ENCODE measurements at regions not wholly inside any gene's neighbourhood (a gene's known extent, or its start where the extent isn't known, plus 50 kb on each side); places are given as distances from the start of the nearest gene placed in this dataset.
"Not testable (repeated sequence)": the region's sequence is repeated elsewhere in the genome, so short reads cannot be mapped to it uniquely, and the experiment has no call there.

GRCh38 chr5:90093751-90094485, 315.6 kb downstream of the CETN3 start:
- no peaks in the 10 kb centered on the region for H3K4me1 ChIP-seq (ENCODE audit: control insufficient read depth in 2 of 2, insufficient read depth in 1 of 2, low read depth in 1 of 2, low read length in 2 of 2)
- no peaks in the 10 kb centered on the region for H3K36me3 ChIP-seq (replicated peaks in 1 of 2; ENCODE audit: control insufficient read depth in 2 of 2, insufficient read depth in 2 of 2, low read length in 2 of 2)
- no peak overlapping the region for H2BK5ac ChIP-seq (ENCODE audit: low read length)
- no peak overlapping the region for H4K91ac ChIP-seq (ENCODE audit: low read depth, low read length, poor library complexity)
- no peak overlapping the region for H3K27ac ChIP-seq (replicated peaks; ENCODE audit: low read length)
- no peak overlapping the region for H3K4me2 ChIP-seq (ENCODE audit: insufficient read depth, low read length, poor library complexity, severe bottlenecking)
- no peak overlapping the region for H2AFZ ChIP-seq (ENCODE audit: low read length)
- H3K79me1 ChIP-seq (ENCODE audit: low read depth, low read length): no peaks in the 10 kb centered on the region
- no peak overlapping the region for H2BK120ac ChIP-seq (ENCODE audit: low read depth, low read length)
- H4K8ac ChIP-seq (ENCODE audit: low read depth, low read length): no peak overlapping the region
- no peak overlapping the region for H3K4ac ChIP-seq (ENCODE audit: low read length)
- no peak for DNase-seq (ENCODE audit: low spot score)
- no peak overlapping the region for H3K14ac ChIP-seq (ENCODE audit: low read length)
- no peaks in the 10 kb centered on the region for H3K27me3 ChIP-seq (ENCODE audit: control insufficient read depth in 3 of 3, insufficient read depth in 3 of 3, low read depth in 1 of 3, low read length in 3 of 3)
- H2BK15ac ChIP-seq (ENCODE audit: low read length): no peak overlapping the region
- peaks cover 0 to 1% of the 10 kb centered on the region in 2 donors for H3K9me3 ChIP-seq (replicated peaks in 1 of 2; ENCODE audit: control insufficient read depth in 2 of 2, insufficient read depth in 1 of 2, low read depth in 1 of 2, low read length in 2 of 2)
- H2AK5ac ChIP-seq (ENCODE audit: low read depth, low read length): no peak overlapping the region
- H3K9ac ChIP-seq (ENCODE audit: low read depth, low read length, poor library complexity): no peak overlapping the region
- no peak overlapping the region for H3K18ac ChIP-seq (ENCODE audit: low read length)
- H3K4me3 ChIP-seq (ENCODE audit: low read length in 2 of 2): no peak overlapping the region
- WGBS, 2 donors (ENCODE audit: extremely low coverage in 2 of 2, insufficient read length in 2 of 2, insufficient replicate concordance in 1 of 2): no CpG with 5 or more reads among the region's 3 CpGs
- H2BK12ac ChIP-seq (ENCODE audit: low read length): no peak overlapping the region
- H3K23ac ChIP-seq (ENCODE audit: low read depth, low read length, poor library complexity): no peak overlapping the region

DNA sequence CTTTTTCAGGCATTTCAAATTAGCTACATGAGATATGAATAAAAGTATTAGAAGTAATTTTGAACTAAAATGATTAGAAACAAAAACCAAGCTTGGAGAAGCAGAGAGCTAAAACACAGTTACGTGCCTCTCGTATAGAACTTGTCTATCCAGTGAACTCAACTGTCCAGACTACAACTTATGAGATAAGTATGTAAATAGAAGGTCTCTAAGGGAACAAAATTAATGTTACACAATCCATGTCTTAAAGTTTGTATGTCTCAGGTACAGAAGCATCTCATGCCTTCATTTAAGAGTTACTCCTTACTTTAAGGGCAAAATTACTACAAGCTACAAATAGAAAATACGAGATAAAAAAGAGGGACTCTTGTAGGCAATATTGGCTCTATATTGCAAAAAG, 316.8 kb downstream of the CETN3 start:
- WGBS, 2 donors (ENCODE audit: extremely low coverage in 2 of 2, insufficient read length in 2 of 2, insufficient replicate concordance in 1 of 2): no CpG with 5 or more reads among the region's 3 CpGs
- no peaks in the 10 kb centered on the region for H3K36me3 ChIP-seq (replicated peaks in 1 of 2; ENCODE audit: control insufficient read depth in 2 of 2, insufficient read depth in 2 of 2, low read length in 2 of 2)
- no peak overlapping the region for H3K4me3 ChIP-seq (ENCODE audit: low read length in 2 of 2)
- H3K23ac ChIP-seq (ENCODE audit: low read depth, low read length, poor library complexity): no peak overlapping the region
- no peak overlapping the region for H2BK12ac ChIP-seq (ENCODE audit: low read length)
- H3K14ac ChIP-seq (ENCODE audit: low read length): no peak overlapping the region
- H3K79me1 ChIP-seq (ENCODE audit: low read depth, low read length): no peaks in the 10 kb centered on the region
- no peak overlapping the region for H4K91ac ChIP-seq (ENCODE audit: low read depth, low read length, poor library complexity)
- no peak overlapping the region for H2BK5ac ChIP-seq (ENCODE audit: low read length)
- H2AFZ ChIP-seq (ENCODE audit: low read length): no peak overlapping the region
- no peak overlapping the region for H3K27ac ChIP-seq (replicated peaks; ENCODE audit: low read length)
- H3K27me3 ChIP-seq (ENCODE audit: control insufficient read depth in 3 of 3, insufficient read depth in 3 of 3, low read depth in 1 of 3, low read length in 3 of 3): no peaks in the 10 kb centered on the region
- no peak overlapping the region for H3K18ac ChIP-seq (ENCODE audit: low read length)
- no peaks in the 10 kb centered on the region for H3K4me1 ChIP-seq (ENCODE audit: control insufficient read depth in 2 of 2, insufficient read depth in 1 of 2, low read depth in 1 of 2, low read length in 2 of 2)
- H2BK15ac ChIP-seq (ENCODE audit: low read length): no peak overlapping the region
- H3K4me2 ChIP-seq (ENCODE audit: insufficient read depth, low read length, poor library complexity, severe bottlenecking): no peak overlapping the region
- no peak for DNase-seq (ENCODE audit: low spot score)
- H4K8ac ChIP-seq (ENCODE audit: low read depth, low read length): no peak overlapping the region
- H3K9ac ChIP-seq (ENCODE audit: low read depth, low read length, poor library complexity): no peak overlapping the region
- H2AK5ac ChIP-seq (ENCODE audit: low read depth, low read length): no peak overlapping the region
- H3K9me3 ChIP-seq (replicated peaks in 1 of 2; ENCODE audit: control insufficient read depth in 2 of 2, insufficient read depth in 1 of 2, low read depth in 1 of 2, low read length in 2 of 2): peaks cover 0 to 1% of the 10 kb centered on the region in 2 donors
- no peak overlapping the region for H2BK120ac ChIP-seq (ENCODE audit: low read depth, low read length)
- H3K4ac ChIP-seq (ENCODE audit: low read length): no peak overlapping the region

- no peaks in the 10 kb centered on the region for H3K36me3 ChIP-seq (replicated peaks in 1 of 2; ENCODE audit: control insufficient read depth in 2 of 2, insufficient read depth in 2 of 2, low read length in 2 of 2)
- no CpG with 5 or more reads among the region's 3 CpGs for WGBS, 2 donors (ENCODE audit: extremely low coverage in 2 of 2, insufficient read length in 2 of 2, insufficient replicate concordance in 1 of 2)
- no peaks in the 10 kb centered on the region for H3K9me3 ChIP-seq (replicated peaks in 1 of 2; ENCODE audit: control insufficient read depth in 2 of 2, insufficient read depth in 1 of 2, low read depth in 1 of 2, low read length in 2 of 2)
These were observed 325.2 kb downstream of the CETN3 start for GRCh38 chr5:90084342-90084741.

DNA sequence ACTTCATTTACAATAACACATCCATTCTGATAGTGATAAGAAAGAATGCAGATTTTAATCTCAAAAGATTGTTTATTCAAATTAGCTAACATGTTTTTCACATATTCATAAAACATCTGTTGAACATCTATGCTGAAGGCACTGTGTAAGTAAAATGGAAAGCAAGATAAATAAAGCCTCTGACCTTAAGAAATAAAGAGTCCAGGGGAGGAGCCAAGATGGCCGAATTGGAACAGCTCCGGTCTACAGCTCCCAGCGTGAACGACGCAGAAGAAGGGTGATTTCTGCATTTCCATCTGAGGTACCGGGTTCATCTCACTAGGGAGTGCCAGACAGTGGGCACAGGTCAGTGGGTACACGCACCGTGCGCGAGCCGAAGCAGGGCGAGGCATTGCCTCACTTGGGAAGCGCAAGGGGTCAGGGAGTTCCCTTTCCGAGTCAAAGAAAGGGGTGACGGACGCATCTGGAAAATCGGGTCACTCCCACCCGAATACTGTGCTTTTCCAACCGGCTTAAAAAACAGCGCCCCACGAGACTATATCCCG, 336.5 kb downstream of the CETN3 start:
- not testable (repeated sequence) for H3K4ac ChIP-seq (ENCODE audit: low read length); H3K4me2 ChIP-seq (ENCODE audit: insufficient read depth, low read length, poor library complexity, severe bottlenecking); H3K9ac ChIP-seq (ENCODE audit: low read depth, low read length, poor library complexity); H3K79me1 ChIP-seq (ENCODE audit: low read depth, low read length); H2BK5ac ChIP-seq (ENCODE audit: low read length); H3K9me3 ChIP-seq (replicated peaks in 1 of 2; ENCODE audit: control insufficient read depth in 2 of 2, insufficient read depth in 1 of 2, low read depth in 1 of 2, low read length in 2 of 2); H3K4me1 ChIP-seq (ENCODE audit: control insufficient read depth in 2 of 2, insufficient read depth in 1 of 2, low read depth in 1 of 2, low read length in 2 of 2); DNase-seq (ENCODE audit: low spot score); H3K27ac ChIP-seq (replicated peaks; ENCODE audit: low read length); H2BK15ac ChIP-seq (ENCODE audit: low read length); H2BK120ac ChIP-seq (ENCODE audit: low read depth, low read length); H3K27me3 ChIP-seq (ENCODE audit: control insufficient read depth in 3 of 3, insufficient read depth in 3 of 3, low read depth in 1 of 3, low read length in 3 of 3); H4K91ac ChIP-seq (ENCODE audit: low read depth, low read length, poor library complexity); H3K14ac ChIP-seq (ENCODE audit: low read length); H3K23ac ChIP-seq (ENCODE audit: low read depth, low read length, poor library complexity); H3K4me3 ChIP-seq (ENCODE audit: low read length in 2 of 2); H2AK5ac ChIP-seq (ENCODE audit: low read depth, low read length); H3K18ac ChIP-seq (ENCODE audit: low read length); H4K8ac ChIP-seq (ENCODE audit: low read depth, low read length); H3K36me3 ChIP-seq (replicated peaks in 1 of 2; ENCODE audit: control insufficient read depth in 2 of 2, insufficient read depth in 2 of 2, low read length in 2 of 2); H2BK12ac ChIP-seq (ENCODE audit: low read length)
- no CpG with 5 or more reads among the region's 22 CpGs for WGBS, 2 donors (ENCODE audit: extremely low coverage in 2 of 2, insufficient read length in 2 of 2, insufficient replicate concordance in 1 of 2)
- H2AFZ ChIP-seq (ENCODE audit: low read length): peak overlapping the region; percentile 79

More at GRCh38 chr5:90084342-90084741, 325.2 kb downstream of the CETN3 start:
- H4K8ac ChIP-seq (ENCODE audit: low read depth, low read length): no peak overlapping the region
- H3K9ac ChIP-seq (ENCODE audit: low read depth, low read length, poor library complexity): no peak overlapping the region
- no peaks in the 10 kb centered on the region for H3K27me3 ChIP-seq (ENCODE audit: control insufficient read depth in 3 of 3, insufficient read depth in 3 of 3, low read depth in 1 of 3, low read length in 3 of 3)
- H2BK5ac ChIP-seq (ENCODE audit: low read length): no peak overlapping the region
- no peak overlapping the region for H3K23ac ChIP-seq (ENCODE audit: low read depth, low read length, poor library complexity)
- no peak overlapping the region for H2BK120ac ChIP-seq (ENCODE audit: low read depth, low read length)
- H2BK12ac ChIP-seq (ENCODE audit: low read length): no peak overlapping the region
- H3K4me1 ChIP-seq (ENCODE audit: control insufficient read depth in 2 of 2, insufficient read depth in 1 of 2, low read depth in 1 of 2, low read length in 2 of 2): no peaks in the 10 kb centered on the region
- H2BK15ac ChIP-seq (ENCODE audit: low read length): no peak overlapping the region
- H3K4ac ChIP-seq (ENCODE audit: low read length): no peak overlapping the region
- H4K91ac ChIP-seq (ENCODE audit: low read depth, low read length, poor library complexity): no peak overlapping the region
- no peak overlapping the region for H3K18ac ChIP-seq (ENCODE audit: low read length)
- H3K79me1 ChIP-seq (ENCODE audit: low read depth, low read length): no peaks in the 10 kb centered on the region
- H3K4me3 ChIP-seq (ENCODE audit: low read length in 2 of 2): no peak overlapping the region
- no peak overlapping the region for H3K14ac ChIP-seq (ENCODE audit: low read length)
- H2AK5ac ChIP-seq (ENCODE audit: low read depth, low read length): no peak overlapping the region
- H2AFZ ChIP-seq (ENCODE audit: low read length): no peak overlapping the region
- DNase-seq (ENCODE audit: low spot score): no peak
- H3K4me2 ChIP-seq (ENCODE audit: insufficient read depth, low read length, poor library complexity, severe bottlenecking): no peak overlapping the region
- no peak overlapping the region for H3K27ac ChIP-seq (replicated peaks; ENCODE audit: low read length)

All from neuronal stem cell (in vitro differentiated cells).